Right lobe of liver (tissue), 6 donors: ENCODE measurements at regions not wholly inside any gene's neighbourhood (a gene's known extent, or its start where the extent isn't known, plus 50 kb on each side); places are given as distances from the start of the nearest gene placed in this dataset.

Source experiments
- ATAC-seq, 4 donors: fragments of 200-7000 bp; cut with Tn5 transposase; one replicate each; pipeline ENCODE4 v1.9.1; 2020; ENCODE audit warnings: mild to moderate bottlenecking in 4 of 4, moderate library complexity in 4 of 4
- DNase-seq, 3 donors: peaks; one replicate each; pipeline ENCODE4 v3.0.0-alpha.2; 2020
- H3K27ac ChIP-seq, 3 donors: fragments of 200-600 bp; one replicate each; pipeline ENCODE4 v1.8.0; 2022
- H3K27me3 ChIP-seq, 2 donors: fragments of 200-600 bp; one replicate each; pipeline ENCODE4 v1.8.0; 2022
- H3K36me3 ChIP-seq, 4 donors: fragments of 200-600 bp; sonication (generic) in 1 of 4; one replicate each; pipeline versions ENCODE4 v1.5.1 to v1.8.0; 2017 to 2022; ENCODE audit warnings: control low read depth in 1 of 4
- H3K4me1 ChIP-seq, 4 donors: fragments of 200-600 bp; sonication (generic) in 1 of 4; one replicate each; pipeline versions ENCODE4 v1.5.1 to v1.8.0; 2017 to 2022; ENCODE audit warnings: control low read depth in 1 of 4
- H3K4me3 ChIP-seq, 3 donors: fragments of 200-600 bp; one replicate each; pipeline ENCODE4 v1.8.0; 2022
- H3K9me3 ChIP-seq, 4 donors: fragments of 200-600 bp; sonication (generic) in 1 of 4; one replicate each; pipeline versions ENCODE4 v1.5.1 to v1.8.0; 2017 to 2022; ENCODE audit warnings: control low read depth in 1 of 4
- POLR2A ChIP-seq: fragments of 450-650 bp; IDR thresholded peaks from one replicate; pipeline ENCODE4 v1.6.1; 2017; ENCODE audit warnings: antibody characterized with exemption, mild to moderate bottlenecking
- WGBS: methylation state at CpG from one replicate; pipeline ENCODE4 v1.1.6; 2018; ENCODE audit warnings: low coverage, low lambda C conversion rate; ENCODE audit not compliant: insufficient coverage; ENCODE audit errors: missing lambda C conversion rate; 5-methylcytosine and 5-hydroxymethylcytosine counted together
- intact Hi-C, 2 donors: fragments of 100-400 bp; cut with DNase I; formaldehyde crosslinking; loops; one replicate each; pipeline versions ENCODE4 v1.11.2 to v1.14.1; 2022
- TF ChIP-seq, protein P1 (sequence below), 4 donors: fragments of 200-600 bp in 3 of 4; fragments of 450-650 bp in 1 of 4; IDR thresholded peaks; one replicate each; pipeline versions ENCODE4 v1.5.1 to v1.8.0; 2016 to 2022; ENCODE audit warnings: antibody characterized with exemption in 4 of 4, mild to moderate bottlenecking in 2 of 4
- donor health status: DM: no; HTN: yes; CAD: no.
- donor health status: DM: no; HTN: no; CAD: no.
- donor health status: DM: no; HTN: no; CAD: no.
- donor health status: DM: no; HTN: yes; CAD: no.
- donor health status: DM: no; HTN: yes; CAD: no.

DNA sequence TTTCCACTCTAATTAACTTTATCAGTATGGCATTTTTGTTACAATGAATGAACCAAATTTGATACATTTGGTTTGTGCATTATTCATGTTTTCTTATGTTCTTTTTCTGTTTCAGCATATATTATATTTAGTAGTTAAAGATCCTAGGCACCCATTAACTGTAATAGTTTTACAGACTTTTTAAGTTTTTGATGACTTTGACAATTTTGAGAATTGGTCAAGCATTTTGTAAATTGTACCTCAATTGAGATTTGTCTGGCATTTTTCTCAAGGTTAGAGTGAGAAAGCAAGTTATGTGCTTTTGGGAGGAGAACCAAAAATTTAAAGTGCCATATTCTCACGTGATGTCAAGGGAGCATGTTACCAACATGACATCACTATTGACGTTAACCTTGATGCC is 1019.2 kb downstream of the CDH11 start:
- Histone ChIP-seq H3K27me3 (no peaks in the 10 kb centered on the region), H3K4me3 (no peak overlapping the region), H3K36me3 (no peaks in the 10 kb centered on the region), H3K9me3 (no peaks in the 10 kb centered on the region), H3K4me1 (no peaks in the 10 kb centered on the region), H3K27ac (no peak overlapping the region)
- ATAC-seq, result no peak
- intact Hi-C loops, result no loop called here
- no peak for TF ChIP-seq POLR2A
- TF ChIP-seq, protein P1, sequence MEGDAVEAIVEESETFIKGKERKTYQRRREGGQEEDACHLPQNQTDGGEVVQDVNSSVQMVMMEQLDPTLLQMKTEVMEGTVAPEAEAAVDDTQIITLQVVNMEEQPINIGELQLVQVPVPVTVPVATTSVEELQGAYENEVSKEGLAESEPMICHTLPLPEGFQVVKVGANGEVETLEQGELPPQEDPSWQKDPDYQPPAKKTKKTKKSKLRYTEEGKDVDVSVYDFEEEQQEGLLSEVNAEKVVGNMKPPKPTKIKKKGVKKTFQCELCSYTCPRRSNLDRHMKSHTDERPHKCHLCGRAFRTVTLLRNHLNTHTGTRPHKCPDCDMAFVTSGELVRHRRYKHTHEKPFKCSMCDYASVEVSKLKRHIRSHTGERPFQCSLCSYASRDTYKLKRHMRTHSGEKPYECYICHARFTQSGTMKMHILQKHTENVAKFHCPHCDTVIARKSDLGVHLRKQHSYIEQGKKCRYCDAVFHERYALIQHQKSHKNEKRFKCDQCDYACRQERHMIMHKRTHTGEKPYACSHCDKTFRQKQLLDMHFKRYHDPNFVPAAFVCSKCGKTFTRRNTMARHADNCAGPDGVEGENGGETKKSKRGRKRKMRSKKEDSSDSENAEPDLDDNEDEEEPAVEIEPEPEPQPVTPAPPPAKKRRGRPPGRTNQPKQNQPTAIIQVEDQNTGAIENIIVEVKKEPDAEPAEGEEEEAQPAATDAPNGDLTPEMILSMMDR (IDR thresholded peaks at IDR 0.05), result no peak
- DNase-seq, result no peak
- WGBS, result 30% methylated on average over 2 of the region's 2 CpGs

DNA sequence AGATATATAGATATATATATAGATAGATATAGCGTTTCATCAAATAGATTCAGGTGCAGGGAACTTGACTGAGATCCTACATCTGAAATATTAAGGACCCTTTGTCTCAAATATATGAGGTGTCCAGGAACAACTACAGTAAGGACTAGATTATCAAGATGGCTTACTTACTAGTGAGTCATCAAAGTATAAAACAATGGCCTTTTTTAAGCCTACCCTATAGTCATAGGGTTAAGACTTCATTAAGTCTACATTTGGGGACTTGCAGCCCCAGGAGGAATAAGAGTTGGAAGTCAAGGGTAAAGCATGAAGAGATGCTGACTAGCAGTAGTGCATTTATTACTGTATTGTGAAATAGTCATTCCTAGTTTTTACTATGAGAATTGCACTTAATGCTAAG is 1023.4 kb downstream of the CDH11 start:
- TF ChIP-seq POLR2A, result no peak
- TF ChIP-seq, protein P1 (IDR thresholded peaks at IDR 0.05), result no peak
- Histone ChIP-seq H3K36me3 (no peaks in the 10 kb centered on the region), H3K4me3 (no peak overlapping the region), H3K4me1 (no peaks in the 10 kb centered on the region), H3K9me3 (no peaks in the 10 kb centered on the region), H3K27me3 (no peaks in the 10 kb centered on the region), H3K27ac (no peak overlapping the region)
- intact Hi-C loops, result no loop called here
- WGBS, result 54% methylated on average over 1 of the region's 1 CpG
- DNase-seq, result no peak
- ATAC-seq, result no peak

DNA sequence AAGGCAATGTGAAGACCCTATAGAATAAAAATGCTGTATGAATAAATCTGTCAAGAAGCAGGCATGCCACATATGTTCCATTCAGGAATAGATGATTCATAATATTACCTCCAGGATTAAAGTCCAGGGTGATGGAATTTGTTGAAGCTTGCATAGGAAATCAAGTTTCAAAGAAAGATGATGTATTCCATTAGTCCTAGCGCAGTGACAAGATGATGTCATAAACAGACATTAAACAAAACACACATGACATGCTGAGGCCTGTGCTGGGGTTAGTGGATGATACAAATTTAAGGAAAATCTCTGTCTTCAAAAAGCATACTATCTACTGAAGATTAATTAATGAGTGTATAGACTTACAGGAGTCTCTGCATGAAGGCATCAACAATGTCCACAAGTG is 1025.2 kb downstream of the CDH11 start:
- no peak for TF ChIP-seq POLR2A
- 73% methylated on average over 1 of the region's 1 CpG for WGBS
- no peak overlapping the region for H3K27ac ChIP-seq
- H3K4me1 ChIP-seq, result no peaks in the 10 kb centered on the region
- H3K9me3 ChIP-seq, result no peaks in the 10 kb centered on the region
- ATAC-seq, result no peak
- no peaks in the 10 kb centered on the region for H3K27me3 ChIP-seq
- no peak for DNase-seq
- no peak overlapping the region for H3K4me3 ChIP-seq
- no peaks in the 10 kb centered on the region for H3K36me3 ChIP-seq
- intact Hi-C loops, result no loop called here

DNA sequence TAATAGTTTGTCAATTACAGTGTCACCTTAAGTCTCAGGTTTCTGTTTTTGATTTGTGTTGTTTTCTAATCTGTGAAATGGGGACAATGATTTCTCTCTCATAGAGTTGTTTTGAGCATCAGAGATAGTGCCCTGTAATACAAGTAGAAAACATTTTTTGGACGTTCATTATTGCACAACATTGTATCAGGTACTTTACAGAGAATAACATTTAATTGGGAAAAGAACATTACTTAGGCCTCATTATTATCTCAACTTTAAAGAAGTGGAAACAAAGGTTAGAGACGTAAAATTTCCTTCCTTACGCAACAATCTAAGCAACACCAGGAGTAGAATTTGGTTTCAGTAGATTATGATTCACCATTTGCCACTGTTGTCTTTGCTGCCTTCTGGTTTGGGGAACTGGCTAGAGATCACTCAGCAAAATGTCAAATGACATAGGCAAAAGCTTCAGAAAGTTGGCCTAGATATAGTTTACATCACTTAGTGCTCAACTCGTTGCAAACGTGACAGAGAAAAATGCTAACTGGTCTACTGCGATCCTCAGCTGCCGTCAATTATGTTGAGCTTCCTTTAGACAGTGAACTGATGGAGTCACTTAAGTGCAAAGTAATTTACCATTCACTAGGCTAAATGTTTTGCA is 1026.8 kb downstream of the CDH11 start:
- Histone ChIP-seq H3K27me3 (no peaks in the 10 kb centered on the region), H3K4me3 (no peak overlapping the region), H3K36me3 (no peaks in the 10 kb centered on the region), H3K27ac (no peak overlapping the region), H3K9me3 (no peaks in the 10 kb centered on the region), H3K4me1 (no peaks in the 10 kb centered on the region)
- TF ChIP-seq, protein P1 (IDR thresholded peaks at IDR 0.05), result no peak
- TF ChIP-seq POLR2A, result no peak
- no peak for DNase-seq
- WGBS, result 61% methylated on average over 7 of the region's 7 CpGs
- ATAC-seq, result no peak
- intact Hi-C loops, result no loop called here

DNA sequence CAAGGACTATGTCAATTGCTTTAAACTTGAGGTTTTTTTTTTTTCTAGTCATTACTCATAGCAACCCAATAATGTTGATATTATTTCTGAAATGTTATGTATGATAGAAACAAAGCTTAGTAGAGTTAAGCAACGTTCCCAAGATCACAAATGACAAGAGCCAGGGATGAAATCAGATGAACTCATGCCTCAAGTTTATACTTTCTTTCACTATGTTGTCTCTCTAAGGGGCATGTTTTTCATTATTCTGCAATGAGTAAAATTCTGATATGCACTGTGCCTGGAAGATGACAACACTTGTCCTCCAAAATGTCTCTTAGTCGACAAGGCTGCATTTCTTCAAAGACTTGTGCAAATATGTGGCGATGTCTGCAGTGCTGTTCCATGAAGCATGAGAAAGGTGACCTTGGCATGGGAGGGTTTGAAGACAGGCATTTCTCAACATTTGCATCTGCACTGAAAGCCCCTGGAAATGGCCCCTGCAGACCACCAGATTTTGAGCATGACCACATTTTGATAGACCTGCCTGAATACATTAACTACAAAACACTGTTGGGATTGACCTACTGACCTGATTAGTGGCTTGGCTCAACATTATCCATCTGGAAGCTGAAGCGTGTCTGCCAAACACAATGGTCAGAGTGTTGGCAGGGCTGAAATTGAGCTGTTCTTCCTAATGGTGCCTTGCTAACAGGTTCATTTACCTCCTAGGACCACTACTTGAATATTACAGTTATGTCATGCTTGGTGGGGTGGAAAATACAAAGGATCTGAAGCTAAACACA is 1027.5 kb downstream of the CDH11 start:
- Histone ChIP-seq H3K9me3 (no peaks in the 10 kb centered on the region), H3K27ac (no peak overlapping the region), H3K4me1 (no peaks in the 10 kb centered on the region), H3K4me3 (no peak overlapping the region), H3K36me3 (no peaks in the 10 kb centered on the region), H3K27me3 (no peaks in the 10 kb centered on the region)
- 50% methylated on average over 4 of the region's 4 CpGs for WGBS
- no peak for ATAC-seq
- TF ChIP-seq, protein P1 (IDR thresholded peaks at IDR 0.05), result no peak
- TF ChIP-seq POLR2A, result no peak
- DNase-seq, result no peak
- intact Hi-C loops, result no loop called here
